GM21576 (cell line): ENCODE measurements at regions not wholly inside any gene's neighbourhood (a gene's known extent, or its start where the extent isn't known, plus 50 kb on each side); places are given as distances from the start of the nearest gene placed in this dataset.
"Not testable (repeated sequence)": the region's sequence is repeated elsewhere in the genome, so short reads cannot be mapped to it uniquely, and the experiment has no call there.

Experiments
- ATAC-seq: cut with Tn5 transposase; IDR thresholded peaks from one replicate; pipeline ENCODE4 v1.9.1; 2021; ENCODE audit warnings: mild to moderate bottlenecking, moderate library complexity; ENCODE audit not compliant: unreplicated experiment

DNA sequence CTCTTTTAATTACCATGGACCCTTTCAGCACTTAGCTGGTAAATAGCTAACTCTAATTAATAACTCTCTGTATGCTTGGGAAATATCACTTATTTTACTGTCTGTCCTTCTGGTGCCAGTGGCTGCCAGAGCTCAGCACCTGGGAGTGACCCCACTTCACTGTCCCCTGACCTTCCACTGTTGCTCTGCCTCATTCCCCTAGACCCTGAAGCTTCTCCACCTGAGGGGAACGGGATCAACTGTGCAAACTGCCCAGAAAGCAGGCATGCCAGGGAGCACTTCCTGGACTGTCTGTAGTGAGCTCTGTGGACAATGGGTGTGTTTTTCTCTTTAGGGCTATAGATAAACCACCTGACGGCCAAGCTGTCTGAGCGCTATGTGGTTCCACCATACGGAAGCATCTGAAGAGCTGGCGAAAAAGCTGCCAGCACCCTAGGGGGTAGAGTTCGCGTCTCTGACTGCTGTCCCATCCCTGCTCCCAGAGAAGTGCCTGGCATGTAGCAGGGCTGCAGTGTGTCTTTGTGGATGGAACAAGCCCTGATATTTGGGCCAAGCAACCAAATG, 106.3 kb upstream of the FOXA2 start:
- no peak for ATAC-seq

DNA sequence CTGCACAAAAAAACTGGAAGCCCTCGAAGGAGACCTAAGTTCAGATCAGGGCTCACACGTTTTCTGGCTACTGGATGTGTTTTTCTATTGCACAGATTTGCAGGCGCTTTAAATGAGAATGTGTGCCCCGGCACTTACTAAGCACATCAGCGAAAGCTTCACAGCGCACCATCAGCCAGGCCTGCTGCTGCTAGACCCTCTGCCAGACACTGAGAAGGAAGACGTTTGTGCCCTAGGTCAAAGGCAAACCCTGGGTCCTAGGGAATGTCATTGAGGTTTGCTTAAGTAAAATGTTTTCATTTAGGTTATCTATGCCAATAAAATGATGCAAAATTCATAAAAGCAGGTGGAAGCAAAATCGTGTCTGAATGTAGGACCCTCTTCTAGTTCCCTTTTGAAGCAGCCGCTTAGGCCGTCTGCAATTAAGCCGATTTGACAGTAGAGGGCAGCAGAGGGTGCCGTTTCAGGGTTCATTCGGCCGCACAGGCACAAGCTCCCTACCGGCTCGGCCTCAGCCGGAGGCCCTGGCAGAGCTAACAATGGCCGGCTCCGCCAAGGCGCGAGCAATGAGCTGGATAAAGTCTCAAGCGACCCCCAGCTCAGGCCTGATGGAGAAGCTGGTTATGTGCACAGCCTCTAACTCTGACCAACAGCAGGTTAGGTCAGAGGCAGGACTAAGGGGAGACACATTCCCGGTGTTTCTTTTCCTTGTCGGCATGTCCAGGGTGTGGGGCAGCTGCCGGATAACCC, 107.2 kb upstream of the FOXA2 start:
- peak; percentile 71 for ATAC-seq

DNA sequence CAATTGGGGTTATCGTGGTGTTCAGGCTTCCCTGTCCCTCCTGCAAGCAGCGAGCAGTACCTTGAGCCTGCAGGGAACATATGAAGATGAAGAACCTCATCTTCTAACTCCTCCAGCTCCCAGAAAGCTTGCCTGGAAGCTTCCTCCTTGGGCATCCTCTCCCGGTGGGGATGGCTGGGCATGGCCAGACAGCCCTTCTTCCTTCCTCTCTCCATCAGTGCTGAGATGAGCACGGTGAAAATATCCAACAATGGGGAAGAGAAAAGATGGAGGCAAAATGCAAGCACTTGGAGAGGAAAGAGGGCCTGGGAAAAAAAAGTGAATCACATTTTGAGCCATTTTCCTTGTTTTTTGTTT, 107.7 kb upstream of the FOXA2 start:
- ATAC-seq, result no peak

DNA sequence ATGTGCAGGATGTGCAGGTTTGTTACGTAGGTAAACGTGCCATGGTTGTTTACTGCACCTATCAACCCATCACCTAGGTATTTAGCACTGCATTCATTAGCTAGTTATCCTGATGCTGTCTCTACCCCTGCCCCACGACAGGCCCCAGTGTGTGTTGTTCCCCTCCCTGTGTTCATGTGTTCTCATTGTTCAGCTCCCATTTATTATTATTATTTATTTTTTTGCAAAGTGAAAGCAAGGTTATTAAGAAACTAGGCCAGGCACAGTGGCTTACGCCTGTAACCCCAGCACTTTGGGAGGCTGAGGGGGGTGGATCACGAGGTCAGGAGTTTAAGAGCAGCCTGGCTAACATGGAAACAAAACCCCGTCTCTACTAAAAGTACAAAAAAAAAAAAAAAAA, 108.2 kb upstream of the FOXA2 start:
- ATAC-seq, result not testable (repeated sequence)

DNA sequence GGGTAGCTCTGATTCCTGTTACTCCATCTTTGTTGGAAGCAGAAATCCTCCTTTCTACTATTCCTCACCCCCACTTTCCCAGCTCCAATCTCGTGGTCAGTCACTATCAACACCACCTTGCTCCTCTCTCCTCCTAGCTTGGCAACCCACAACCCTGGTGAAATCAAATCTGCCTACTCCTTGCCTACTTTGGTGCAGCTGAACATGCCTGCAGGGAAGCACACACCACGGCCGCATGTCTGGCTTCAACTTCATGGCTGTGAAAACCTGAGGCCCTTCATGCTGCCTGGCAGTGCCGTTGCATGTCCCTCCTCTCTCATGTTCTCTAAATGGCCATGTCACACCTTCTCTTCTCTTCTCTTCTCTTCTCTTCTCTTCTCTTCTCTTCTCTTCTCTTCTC, 112.4 kb upstream of the FOXA2 start:
- no peak for ATAC-seq

DNA sequence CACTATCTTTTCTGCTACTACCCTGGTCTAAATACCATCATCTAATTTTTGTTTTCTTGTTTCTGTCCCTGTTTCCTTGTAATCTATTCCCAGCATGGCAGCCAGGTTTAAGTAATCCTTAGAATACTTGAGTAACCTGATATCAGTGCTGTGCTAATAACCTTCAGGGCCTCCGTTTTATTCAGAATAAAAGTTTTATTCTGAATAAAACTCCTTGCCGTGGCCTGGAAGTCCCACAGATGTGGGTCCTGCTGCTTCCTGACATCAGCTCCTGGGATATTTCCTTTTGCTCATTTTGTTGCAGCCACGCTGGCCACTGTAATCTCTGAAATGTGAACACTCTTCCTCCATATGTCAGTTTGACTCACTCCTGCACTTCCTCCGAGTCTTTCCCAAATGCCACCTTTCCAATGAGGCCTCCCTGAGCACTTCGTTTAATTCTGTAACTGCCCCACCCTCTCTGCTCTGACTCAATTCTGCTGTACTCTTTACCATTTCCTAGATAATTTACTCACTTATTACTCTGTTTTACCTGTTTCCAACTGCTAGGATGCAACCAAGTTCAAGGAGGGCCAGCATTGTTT, 114.0 kb upstream of the FOXA2 start:
- ATAC-seq, result no peak

DNA sequence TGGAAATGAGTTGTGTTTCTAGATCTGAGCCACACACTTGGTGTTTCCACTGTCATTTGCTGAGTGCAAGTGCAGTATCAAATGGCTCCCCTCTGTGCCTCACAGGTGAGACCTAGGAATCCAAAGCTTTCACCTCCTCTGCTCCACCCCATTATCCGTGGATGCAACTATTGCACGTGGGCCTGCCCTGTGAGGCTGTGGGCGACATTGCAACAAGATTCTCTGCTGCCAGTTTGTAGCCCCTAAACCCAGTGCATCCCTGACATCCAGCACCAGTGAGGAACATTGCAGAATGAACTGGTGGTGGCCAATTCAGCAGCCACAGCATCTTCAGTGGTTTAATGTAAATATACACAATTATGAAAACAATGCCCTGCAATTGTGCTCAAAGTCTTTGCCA, 115.0 kb upstream of the FOXA2 start:
- no peak for ATAC-seq

DNA sequence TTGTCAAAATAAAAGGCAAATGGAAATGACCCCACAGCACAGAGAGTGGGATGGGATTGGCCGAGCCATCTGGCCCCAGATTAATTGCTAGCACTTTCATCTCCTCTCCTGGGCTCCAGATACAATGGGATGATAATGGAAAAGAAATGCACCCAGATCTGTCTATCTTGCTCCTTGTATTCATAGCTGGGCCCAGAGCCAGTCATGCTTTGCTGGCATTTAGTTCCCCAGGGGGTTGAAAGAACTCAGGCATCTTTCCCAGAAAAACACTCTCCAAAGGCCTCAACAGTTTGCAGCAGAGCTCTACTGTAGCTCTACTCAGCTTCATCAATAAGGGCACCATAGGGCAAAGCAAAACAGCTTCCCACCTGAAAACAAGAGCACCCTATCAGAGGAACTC, 116.0 kb upstream of the FOXA2 start:
- no peak for ATAC-seq

DNA sequence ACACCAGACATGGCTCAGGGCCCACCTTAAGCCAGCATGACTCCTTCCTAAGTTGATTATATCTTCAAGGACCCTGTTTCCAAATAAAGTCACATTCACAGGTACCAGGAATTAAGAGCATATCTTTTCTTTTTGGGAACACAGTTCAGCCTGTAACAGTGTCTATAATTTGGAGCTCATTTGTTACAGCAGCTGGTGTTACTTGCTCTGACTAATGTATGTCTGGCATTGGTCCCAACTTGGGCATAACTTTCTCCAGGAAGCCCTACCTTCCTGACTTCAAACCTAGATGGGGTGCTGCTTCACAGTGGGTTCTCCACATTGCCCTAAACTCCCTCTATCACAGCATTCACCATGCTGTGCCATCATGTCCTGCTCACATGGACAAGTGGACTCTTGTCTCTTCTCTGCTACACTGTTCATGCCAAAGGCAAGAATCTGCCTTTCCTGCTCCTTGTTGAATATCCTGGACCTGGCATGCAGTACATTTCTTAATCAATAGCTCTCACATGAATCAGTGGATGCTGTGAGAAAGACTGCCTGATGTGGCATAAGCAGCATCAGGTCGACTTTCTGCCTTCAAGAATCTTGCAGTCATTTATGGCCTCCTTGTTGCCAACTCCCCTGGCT, 117.4 kb upstream of the FOXA2 start:
- no peak for ATAC-seq

DNA sequence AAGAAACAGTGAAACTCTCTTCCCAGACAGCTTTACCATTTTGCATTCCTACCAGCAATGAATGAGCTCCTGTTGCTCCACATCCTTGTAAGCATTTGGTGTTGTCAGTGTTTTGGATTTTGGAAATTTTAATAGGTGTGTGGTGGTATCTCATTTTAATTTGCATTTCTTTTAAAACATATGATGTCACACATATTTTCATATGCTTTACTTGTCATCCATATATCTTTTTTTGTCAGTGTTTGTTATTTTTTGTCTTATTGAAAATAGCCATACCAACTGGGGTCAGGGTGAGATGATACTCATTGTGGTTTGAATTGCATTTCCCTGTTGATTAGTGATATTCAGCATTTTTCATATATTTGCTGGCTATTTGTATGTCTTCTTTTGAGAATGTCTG, 119.5 kb upstream of the FOXA2 start:
- ATAC-seq, result no peak

DNA sequence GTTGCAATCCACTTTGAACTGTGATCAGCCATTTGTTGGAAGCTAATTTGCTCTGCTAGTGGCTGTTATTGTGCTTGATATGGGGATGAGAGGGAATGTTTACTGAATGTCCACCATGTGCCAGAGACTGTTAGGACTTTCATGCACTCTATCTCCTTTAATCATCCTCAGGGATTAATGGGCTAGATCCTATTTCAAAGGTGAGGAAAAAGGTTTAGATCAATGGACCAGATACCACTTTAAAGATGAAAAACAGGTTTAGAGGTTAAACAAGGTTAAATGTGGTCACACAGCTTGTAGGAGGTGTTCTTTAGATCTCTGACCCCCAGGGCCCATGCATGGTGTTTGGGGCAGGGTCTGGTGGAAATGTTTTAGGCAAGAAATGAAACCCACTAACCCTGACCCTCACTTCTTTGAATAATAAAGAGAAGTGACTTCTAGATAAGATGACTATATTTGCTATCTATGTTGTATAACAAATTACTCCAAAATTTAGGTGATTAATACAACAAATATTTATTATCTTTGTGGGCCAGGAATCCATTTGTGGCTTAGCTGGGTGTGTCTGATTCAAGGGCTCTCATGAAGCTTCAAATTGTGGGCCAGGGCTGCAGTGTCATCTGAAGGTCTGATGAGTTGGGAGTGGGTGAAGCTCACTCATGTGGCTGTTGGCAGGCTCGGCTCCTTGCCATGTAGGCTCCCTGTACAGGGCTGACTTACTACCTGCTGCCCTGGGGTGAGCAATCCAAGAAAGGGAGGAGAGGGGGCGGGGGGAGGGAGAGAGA, 127.8 kb upstream of the FOXA2 start:
- ATAC-seq, result no peak

DNA sequence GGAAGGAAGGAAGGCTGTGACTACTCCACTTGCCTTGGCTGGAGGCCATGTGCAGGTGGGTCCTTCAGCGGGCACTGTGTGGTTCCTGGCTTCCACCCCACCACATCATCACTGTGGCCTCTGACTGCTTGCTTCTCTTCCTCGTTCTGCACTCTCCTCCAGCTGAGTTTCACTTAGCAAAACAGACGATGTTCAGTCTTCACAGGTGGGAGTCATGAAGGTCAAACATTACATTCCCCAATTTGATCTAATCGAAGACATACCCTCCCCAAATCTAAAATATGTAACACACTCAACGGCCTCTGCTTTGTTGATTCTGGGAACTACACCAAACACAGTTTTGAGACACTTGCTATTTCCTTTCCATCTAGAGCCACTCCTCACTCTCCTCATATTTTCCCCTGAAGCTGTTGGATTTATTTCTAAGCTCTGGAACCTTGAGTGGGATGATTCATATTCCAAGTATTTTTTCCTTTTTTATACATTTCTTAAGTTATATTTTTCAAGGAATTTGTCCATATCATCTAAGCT, 132.5 kb upstream of the FOXA2 start:
- no peak for ATAC-seq

DNA sequence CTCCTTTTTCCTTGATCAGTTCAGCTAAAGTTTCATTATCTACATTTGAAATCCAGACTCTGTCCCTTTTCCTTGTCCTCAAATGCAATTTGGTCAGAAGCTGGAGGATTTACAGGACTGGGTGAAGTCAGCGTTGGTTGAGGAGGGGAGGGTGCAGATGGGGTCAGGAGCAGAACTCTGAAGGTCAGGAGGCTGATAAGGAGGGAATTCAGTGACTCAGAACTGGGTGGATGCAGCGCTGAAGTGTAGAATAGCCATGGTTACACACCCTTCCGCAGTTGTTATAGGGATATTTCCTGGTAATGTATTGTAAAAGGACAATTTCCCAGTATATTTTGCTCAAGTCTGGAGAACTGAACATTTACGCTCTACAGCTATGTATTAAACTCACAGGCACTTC, 133.1 kb upstream of the FOXA2 start:
- ATAC-seq, result no peak

DNA sequence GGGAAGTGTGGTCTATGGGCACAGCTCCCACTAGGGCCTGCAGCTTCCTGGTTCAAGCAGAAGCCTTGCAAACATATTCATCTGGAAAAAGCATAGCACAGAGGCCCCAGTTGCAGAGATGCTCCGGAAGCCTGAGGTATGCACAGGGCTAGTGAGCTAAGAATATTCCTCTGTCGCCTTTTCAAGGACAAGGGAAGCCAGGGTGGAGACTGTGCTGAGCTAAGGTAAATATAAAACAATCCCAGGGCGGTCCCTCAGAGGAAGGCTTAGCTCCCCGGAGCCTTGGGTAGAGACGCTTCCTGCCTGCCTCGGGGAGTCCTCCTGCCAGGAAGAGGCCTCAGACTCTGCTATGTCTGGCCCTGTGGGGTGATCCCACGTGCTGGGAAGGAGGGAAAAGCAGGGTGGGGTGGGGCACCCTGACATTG, 134.8 kb upstream of the FOXA2 start:
- no peak for ATAC-seq

DNA sequence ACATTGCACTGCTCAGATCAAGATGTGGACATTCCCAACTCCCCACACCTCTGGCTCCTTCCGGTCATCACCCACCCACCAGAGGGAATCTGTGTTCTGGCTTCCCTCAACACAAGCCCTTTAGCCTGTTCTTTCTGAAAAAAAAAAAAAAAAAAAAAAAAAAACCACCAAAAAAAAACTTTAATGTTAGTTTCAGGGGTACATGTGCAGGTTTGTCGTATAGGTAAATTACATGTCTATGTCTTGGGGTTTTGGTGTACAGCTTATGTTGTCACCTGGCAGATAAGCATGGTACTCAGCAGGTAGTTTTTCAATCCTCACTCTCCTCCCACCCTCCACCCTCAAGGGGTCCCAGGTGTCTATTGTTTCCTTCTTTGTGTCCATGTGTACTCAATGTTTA, 135.8 kb upstream of the FOXA2 start:
- ATAC-seq, result no peak

DNA sequence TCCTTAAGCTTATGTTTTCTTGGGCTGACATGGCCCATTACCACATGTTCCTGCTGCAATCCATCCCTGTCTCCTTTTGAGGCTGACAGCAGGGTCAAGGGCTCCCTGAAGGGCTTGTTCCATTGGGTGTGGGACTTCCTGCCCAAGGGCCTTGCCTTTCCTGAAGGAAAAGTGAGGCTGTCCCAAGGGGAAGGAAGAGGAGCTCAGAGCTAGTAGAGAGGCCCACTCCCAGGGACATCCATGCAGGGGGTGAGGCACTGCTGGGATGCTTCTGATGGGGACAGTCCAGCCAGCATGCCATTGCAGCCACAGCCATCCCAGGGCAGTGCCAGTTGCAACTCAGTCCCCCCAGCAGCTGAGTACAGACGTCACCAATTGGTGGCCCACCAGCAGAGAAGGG, 138.4 kb upstream of the FOXA2 start:
- ATAC-seq, result no peak

DNA sequence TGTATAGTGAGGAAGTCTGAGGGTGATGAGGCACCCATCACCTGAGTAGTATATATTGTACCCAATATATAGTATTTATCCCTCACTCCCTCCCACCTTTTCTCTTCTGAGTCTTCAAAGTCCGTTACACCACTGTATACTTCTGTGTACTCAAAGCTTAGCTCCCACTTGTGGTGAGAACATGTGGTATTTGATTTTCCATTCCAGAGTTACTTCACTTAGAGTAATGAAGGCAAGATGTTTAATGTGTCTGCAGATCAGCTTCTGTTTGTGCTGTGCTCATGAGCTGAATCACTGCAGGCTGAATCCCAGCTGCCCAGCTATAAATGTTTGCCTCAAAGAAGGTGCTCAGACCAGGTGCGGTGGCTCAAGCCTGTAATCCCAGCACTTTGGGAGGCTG, 139.3 kb upstream of the FOXA2 start:
- ATAC-seq, result no peak

DNA sequence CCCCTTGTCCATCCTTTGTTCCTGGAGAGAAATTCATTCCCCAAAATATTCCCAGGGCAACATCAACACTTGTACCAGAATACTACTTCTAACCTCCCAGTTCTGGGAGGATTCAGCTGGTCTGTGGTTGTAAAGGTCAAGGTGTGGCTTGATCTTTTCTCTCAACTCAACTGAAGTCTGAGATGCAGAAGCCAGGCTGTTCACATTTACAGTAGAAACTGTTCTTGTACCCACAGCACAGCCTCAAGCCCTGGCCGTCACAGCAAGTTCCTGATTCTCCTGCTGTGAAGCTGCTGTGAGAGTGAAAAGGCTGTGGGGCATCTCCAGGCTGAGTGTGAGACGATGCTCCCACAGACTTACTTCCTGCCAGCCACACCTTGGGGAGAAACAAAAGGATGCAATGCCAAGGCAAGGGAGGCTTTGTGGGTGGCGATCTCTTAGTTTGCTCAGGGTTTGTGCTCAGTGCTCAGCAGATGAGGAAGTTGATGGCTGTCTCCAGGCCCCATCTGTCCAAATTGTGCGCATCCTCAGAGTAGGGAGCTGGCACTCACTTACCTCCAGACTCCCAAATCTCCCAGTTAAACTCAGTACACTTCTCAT, 143.9 kb upstream of the FOXA2 start:
- ATAC-seq, result no peak

DNA sequence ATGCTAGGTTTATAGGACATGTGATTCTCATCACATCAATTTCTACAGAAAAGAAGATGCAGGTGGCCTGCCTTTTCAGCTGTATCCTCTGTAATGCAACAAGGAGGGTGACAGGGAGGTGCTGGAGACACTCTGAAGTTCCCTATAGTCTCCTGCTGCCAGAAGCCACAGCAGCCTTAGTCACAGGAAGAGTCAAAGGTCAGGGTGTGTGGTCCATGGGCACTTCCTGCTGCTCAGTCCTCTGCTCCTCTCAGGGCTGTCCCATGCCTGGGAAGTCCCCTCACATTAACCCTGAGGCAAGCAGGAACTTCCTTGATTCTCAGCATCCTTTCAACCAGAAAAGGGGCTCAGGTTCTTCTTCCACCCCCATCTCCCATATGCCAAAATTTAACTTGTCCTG, 144.8 kb upstream of the FOXA2 start:
- ATAC-seq, result no peak

DNA sequence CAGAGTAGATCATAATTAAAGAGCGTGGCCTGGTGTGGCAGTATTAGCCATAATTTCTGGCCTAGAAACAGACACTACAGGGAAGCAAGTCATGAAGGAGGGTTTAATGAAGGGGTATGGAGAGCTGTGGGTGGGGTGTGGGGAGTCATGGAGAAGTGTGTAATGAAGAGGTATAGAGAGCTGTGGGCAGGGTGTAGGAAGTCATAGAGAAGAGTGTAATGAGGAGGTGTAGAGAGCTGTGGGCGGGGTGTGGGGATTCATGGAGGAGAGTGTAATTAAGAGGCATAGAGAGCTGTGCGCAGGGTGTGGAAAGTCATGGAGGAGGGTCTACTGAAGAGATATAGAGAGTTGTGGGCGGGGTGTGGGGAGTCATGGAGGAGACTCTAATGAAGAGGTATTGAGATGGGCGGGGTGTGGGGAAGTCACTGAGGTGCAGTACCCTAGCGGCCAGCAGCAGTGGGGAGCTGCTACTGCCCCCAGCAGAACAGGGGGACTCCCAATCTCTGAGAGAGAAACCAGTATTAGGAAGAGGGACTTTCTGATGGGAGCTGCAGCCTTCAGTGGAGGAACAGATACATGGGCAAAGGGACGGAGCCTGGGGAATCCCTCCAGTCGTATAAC, 145.4 kb upstream of the FOXA2 start:
- no peak for ATAC-seq
